Fibroblast of pulmonary artery (primary cell): ENCODE measurements at regions not wholly inside any gene's neighbourhood (a gene's known extent, or its start where the extent isn't known, plus 50 kb on each side); places are given as distances from the start of the nearest gene placed in this dataset.

Source experiments
- DNase-seq: peaks from one replicate; pipeline ENCODE4 v3.0.0-alpha.2; 2010; ENCODE audit warnings: low read depth
- H3K4me3 ChIP-seq: replicated peaks from 2 replicates; pipeline ENCODE4 v1.5.1; 2011; ENCODE audit warnings: low read depth, mild to moderate bottlenecking, control low read depth, low read length, moderate library complexity
- CTCF ChIP-seq: IDR thresholded peaks from 2 replicates; pipeline ENCODE4 v1.5.1; 2011; ENCODE audit warnings: mild to moderate bottlenecking, control low read depth, low read length, inconsistent platforms; ENCODE audit errors: missing control alignments

- H3K4me3 ChIP-seq = no peak overlapping the region
- peak; percentile 83 for TF ChIP-seq CTCF
Observed at GRCh38 chr15:98311566-98312188, 336.7 kb upstream of the IGF1R start.

GRCh38 chr15:98312913-98313312 lies 335.4 kb upstream of the IGF1R start:
- TF ChIP-seq CTCF = no peak
- no peak for DNase-seq
- H3K4me3 ChIP-seq = no peak overlapping the region

More at GRCh38 chr15:98311566-98312188, 336.7 kb upstream of the IGF1R start:
- peak; percentile 78 for DNase-seq

DNA sequence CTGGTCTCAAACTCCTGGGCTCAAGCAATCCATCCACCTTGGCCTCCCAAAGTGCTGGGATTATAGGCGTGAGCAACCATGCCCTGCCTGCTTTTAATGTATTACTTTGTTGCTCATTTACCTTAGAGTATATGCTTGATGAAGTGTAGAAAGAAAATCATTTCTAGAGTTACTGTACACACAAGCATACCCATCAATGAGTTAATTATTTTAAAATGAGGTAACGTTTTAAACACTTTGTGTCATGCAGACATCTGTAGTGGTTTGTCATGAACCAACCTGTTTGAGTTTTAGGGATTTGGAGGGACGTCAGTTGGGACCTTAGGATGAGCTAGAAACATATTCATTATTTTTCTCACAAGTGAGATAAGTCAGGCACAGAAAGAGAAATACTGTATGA lies 332.4 kb upstream of the IGF1R start:
- no peak overlapping the region for H3K4me3 ChIP-seq
- no peak for TF ChIP-seq CTCF
- DNase-seq = no peak

DNA sequence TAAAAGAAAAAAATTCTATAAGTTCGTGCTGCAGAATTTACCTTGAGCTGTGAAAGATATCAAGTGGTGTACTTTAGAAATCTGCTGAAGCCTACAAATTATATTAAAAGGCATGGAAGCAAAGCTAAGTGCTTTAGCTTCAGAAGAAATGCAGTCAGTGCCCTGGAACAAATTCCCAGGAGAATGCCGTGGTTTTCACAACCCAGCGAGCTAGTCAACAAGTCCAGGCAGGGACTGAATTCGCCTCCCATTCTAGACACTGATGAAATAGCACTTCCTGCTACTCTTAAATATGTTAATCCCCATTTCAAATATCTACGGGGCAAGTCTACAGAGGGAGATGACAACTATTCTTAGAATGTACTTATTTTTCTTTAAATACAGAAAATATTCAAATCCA lies 326.4 kb upstream of the IGF1R start:
- no peak for TF ChIP-seq CTCF
- no peak overlapping the region for H3K4me3 ChIP-seq
- DNase-seq = no peak

DNA sequence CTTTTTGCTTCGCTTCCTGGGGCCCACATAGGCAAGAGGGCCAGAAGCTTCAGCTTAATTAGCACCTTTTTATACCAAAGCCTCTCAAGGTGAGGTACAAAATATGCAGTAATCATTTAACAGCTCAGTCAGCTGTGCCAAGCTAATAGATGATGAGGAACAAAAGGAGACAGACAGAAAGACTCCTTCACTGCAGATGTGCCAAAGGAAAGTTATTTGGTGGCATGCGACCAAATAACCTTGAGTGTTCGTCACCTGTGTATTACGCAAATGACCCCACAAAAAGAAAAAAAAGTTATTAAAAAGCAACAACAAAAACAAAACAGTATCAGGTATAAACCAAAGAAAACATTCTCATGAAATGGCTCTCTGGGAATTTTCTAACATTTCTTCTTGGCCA lies 325.8 kb upstream of the IGF1R start:
- DNase-seq = no peak
- TF ChIP-seq CTCF = no peak
- H3K4me3 ChIP-seq = no peak overlapping the region

DNA sequence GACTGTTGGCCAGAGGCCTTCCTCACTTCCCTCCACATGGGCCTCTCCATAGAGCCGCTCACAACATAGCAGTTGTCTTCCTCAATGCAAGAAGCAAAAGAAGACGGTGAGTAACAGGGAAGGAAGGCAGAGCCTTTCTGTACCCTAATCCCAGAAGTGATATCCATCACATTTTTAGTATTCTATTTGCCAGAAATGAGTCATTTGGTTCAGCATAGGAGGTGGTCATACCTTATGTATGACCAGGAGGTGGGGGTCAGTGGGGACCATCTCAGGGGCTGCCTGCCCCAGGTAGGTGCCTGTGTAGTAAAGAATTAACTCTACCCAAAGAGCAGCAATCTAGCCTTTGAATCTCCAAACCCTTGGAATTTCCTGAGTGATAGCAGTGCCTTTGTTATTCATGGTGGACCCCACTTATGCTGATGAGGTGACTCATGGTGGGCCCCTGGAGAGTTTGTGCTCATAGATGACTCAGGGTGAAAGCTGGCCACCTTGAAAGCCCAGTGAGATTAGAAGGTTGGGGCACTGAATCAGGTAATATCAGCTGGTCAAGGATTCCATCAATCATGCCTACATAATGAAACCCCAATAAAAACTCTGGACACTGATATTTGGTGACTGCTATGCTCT lies 323.9 kb upstream of the IGF1R start:
- no peak for DNase-seq

More for the DNA sequence above, 323.9 kb upstream of the IGF1R start:
- no peak for TF ChIP-seq CTCF
- H3K4me3 ChIP-seq = no peak overlapping the region
